Ishikawa (cell line): ENCODE measurements at regions not wholly inside any gene's neighbourhood (a gene's known extent, or its start where the extent isn't known, plus 50 kb on each side); places are given as distances from the start of the nearest gene placed in this dataset.

ENCODE experiments used
- CEBPB ChIP-seq: IDR thresholded peaks from 2 replicates; pipeline ENCODE4 v1.6.1; 2012
- CREB1 ChIP-seq: IDR thresholded peaks from 2 replicates; pipeline ENCODE4 v1.6.1; 2012; ENCODE audit warnings: low read depth
- MAX ChIP-seq: IDR thresholded peaks from 2 replicates; pipeline ENCODE4 v1.6.1; 2012
- RAD21 ChIP-seq: IDR thresholded peaks from 2 replicates; pipeline ENCODE4 v1.6.1; 2012; ENCODE audit warnings: low read depth
- REST ChIP-seq: IDR thresholded peaks from 2 replicates; pipeline ENCODE4 v1.6.1; 2012; ENCODE audit warnings: low read depth, mild to moderate bottlenecking

GRCh38 chr16:80039777-80040176, 439.2 kb upstream of the MAF start:
- TF ChIP-seq RAD21, result no peak
- no peak for TF ChIP-seq MAX
- no peak for TF ChIP-seq CREB1
- no peak for TF ChIP-seq CEBPB
- no peak for TF ChIP-seq REST
